ENCODE measurements at regions not wholly inside any gene's neighbourhood (a gene's known extent, or its start where the extent isn't known, plus 50 kb on each side); places are given as distances from the start of the nearest gene placed in this dataset.

DNA sequence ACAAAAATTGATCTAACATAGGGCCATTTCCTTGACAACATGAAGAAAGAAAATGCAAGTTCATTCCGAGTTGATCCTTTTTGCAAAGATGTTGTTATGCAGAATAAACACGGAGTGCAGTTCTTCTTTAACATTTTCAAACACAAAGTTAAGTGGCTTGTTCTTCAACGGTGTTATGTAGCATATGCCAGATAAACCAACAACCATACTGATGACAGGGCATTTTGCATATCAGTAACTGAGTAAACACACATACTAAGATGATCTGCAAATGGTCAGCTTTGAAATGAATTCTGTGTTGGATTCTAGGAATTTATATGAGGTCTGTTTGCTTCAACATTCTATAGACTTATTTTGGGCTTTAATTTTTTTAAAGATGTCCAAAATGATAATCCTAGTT, 266.4 kb downstream of the GPD2 start:
- POLR2A ChIA-PET, result no interaction called here
- Mint-ChIP-seq H3K36me3 (no peaks in the 10 kb centered on the region), H3K9me3 (no peaks in the 10 kb centered on the region)

GRCh38 chr2:156703642-156704041, 267.5 kb downstream of the GPD2 start:
- Histone ChIP-seq H3K27ac (ENCODE audit: low read depth, low read length) (no peak overlapping the region), H3K36me3 (ENCODE audit: insufficient read depth, low read length) (no peaks in the 10 kb centered on the region), H3K27me3 (ENCODE audit: insufficient read depth, low read length, poor library complexity, severe bottlenecking) (no peaks in the 10 kb centered on the region), H3K4me1 (ENCODE audit: insufficient read depth, low read length) (no peaks in the 10 kb centered on the region), H3K4me3 (ENCODE audit: low read length) (no peak overlapping the region), H3K9me3 (ENCODE audit: low read length) (no peaks in the 10 kb centered on the region)
- H3K36me3 Mint-ChIP-seq, result no peaks in the 10 kb centered on the region
- H3K27ac Mint-ChIP-seq, result no peak overlapping the region
- H3K27me3 Mint-ChIP-seq, result peaks cover 10 to 19% of the 10 kb centered on the region in 2 donors
- no peaks in the 10 kb centered on the region for H3K9me3 Mint-ChIP-seq
- H3K4me1 Mint-ChIP-seq, result no peaks in the 10 kb centered on the region
- ChIA-PET CTCF (no interaction called here), POLR2A (no interaction called here)
- DNase-seq, result no peak
- no peak overlapping the region for H3K4me3 Mint-ChIP-seq

More for the DNA sequence above, 266.4 kb downstream of the GPD2 start:
- peaks cover 10 to 19% of the 10 kb centered on the region in 2 donors for H3K27me3 Mint-ChIP-seq
- DNase-seq, result no peak
- CTCF ChIA-PET, result no interaction called here
- no peaks in the 10 kb centered on the region for H3K9me3 ChIP-seq (ENCODE audit: low read length)
- no peak overlapping the region for H3K4me3 ChIP-seq (ENCODE audit: low read length)
- no peak overlapping the region for H3K27ac ChIP-seq (ENCODE audit: low read depth, low read length)
- H3K4me3 Mint-ChIP-seq, result no peak overlapping the region
- no peaks in the 10 kb centered on the region for H3K27me3 ChIP-seq (ENCODE audit: insufficient read depth, low read length, poor library complexity, severe bottlenecking)
- H3K27ac Mint-ChIP-seq, result no peak overlapping the region
- H3K4me1 Mint-ChIP-seq, result no peaks in the 10 kb centered on the region
- H3K4me1 ChIP-seq (ENCODE audit: insufficient read depth, low read length), result no peaks in the 10 kb centered on the region
- H3K36me3 ChIP-seq (ENCODE audit: insufficient read depth, low read length), result no peaks in the 10 kb centered on the region

GRCh38 chr2:156704132-156704531, 268.0 kb downstream of the GPD2 start:
- Mint-ChIP-seq H3K36me3 (no peaks in the 10 kb centered on the region), H3K4me3 (no peak overlapping the region), H3K9me3 (no peaks in the 10 kb centered on the region), H3K4me1 (no peaks in the 10 kb centered on the region), H3K27me3 (peaks cover 10 to 19% of the 10 kb centered on the region in 2 donors), H3K27ac (no peak overlapping the region)
- Histone ChIP-seq H3K4me1 (ENCODE audit: insufficient read depth, low read length) (no peaks in the 10 kb centered on the region), H3K36me3 (ENCODE audit: insufficient read depth, low read length) (no peaks in the 10 kb centered on the region), H3K9me3 (ENCODE audit: low read length) (no peaks in the 10 kb centered on the region), H3K27me3 (ENCODE audit: insufficient read depth, low read length, poor library complexity, severe bottlenecking) (no peaks in the 10 kb centered on the region), H3K4me3 (ENCODE audit: low read length) (no peak overlapping the region), H3K27ac (ENCODE audit: low read depth, low read length) (no peak overlapping the region)
- ChIA-PET CTCF (no interaction called here), POLR2A (no interaction called here)
- no peak for DNase-seq

DNA sequence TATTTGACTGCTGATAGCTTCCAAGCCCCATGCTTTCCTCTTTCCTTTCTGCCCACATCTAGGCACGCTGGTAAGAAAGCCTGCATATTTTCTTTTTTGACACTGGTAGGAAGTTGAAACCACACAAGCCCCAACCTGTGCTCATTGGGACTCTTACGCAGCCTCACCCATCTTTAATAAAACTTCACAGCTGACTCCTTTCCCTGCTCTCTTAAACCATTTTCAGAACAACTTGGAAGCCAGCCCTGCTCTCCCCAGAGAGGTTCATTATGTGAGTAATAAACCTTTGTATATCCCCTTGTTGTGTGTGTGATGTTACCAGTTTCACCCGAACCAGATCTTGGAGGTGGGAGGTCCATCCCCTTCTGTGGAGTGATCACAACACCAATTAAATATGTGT, 268.4 kb downstream of the GPD2 start:
- CTCF ChIA-PET, result no interaction called here
- DNase-seq, result no peak
- H3K27ac Mint-ChIP-seq, result no peak overlapping the region
- Histone ChIP-seq H3K36me3 (ENCODE audit: insufficient read depth, low read length) (no peaks in the 10 kb centered on the region), H3K9me3 (ENCODE audit: low read length) (no peaks in the 10 kb centered on the region), H3K4me1 (ENCODE audit: insufficient read depth, low read length) (no peaks in the 10 kb centered on the region), H3K27me3 (ENCODE audit: insufficient read depth, low read length, poor library complexity, severe bottlenecking) (no peaks in the 10 kb centered on the region), H3K27ac (ENCODE audit: low read depth, low read length) (no peak overlapping the region), H3K4me3 (ENCODE audit: low read length) (no peak overlapping the region)
- no peak overlapping the region for H3K4me3 Mint-ChIP-seq
- POLR2A ChIA-PET, result no interaction called here
- H3K27me3 Mint-ChIP-seq, result peaks cover 10 to 19% of the 10 kb centered on the region in 2 donors
- H3K4me1 Mint-ChIP-seq, result no peaks in the 10 kb centered on the region
- no peaks in the 10 kb centered on the region for H3K9me3 Mint-ChIP-seq
- no peaks in the 10 kb centered on the region for H3K36me3 Mint-ChIP-seq

DNA sequence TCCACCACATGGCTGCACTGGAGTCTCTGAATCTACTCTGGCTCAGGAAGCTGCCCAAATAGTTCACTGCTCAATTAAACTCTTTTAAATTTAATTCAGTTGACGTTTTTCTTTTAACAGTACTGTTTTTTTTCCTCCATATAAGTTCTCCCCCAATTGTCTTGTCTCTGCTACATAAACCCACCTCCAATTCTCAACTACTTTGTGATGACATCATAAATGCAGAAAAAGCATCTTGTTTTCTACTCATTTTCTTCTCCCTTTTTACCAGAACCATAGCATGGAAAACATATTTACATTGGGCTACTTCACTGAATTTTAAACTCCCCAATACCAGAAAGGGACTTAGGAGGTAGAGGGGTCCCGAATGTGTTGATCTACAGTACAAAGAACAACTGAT, 270.4 kb downstream of the GPD2 start:
- Histone ChIP-seq H3K4me3 (ENCODE audit: low read length) (no peak overlapping the region), H3K36me3 (ENCODE audit: insufficient read depth, low read length) (no peaks in the 10 kb centered on the region), H3K27me3 (ENCODE audit: insufficient read depth, low read length, poor library complexity, severe bottlenecking) (no peaks in the 10 kb centered on the region), H3K9me3 (ENCODE audit: low read length) (no peaks in the 10 kb centered on the region), H3K4me1 (ENCODE audit: insufficient read depth, low read length) (no peaks in the 10 kb centered on the region), H3K27ac (ENCODE audit: low read depth, low read length) (no peak overlapping the region)
- Mint-ChIP-seq H3K27ac (no peak overlapping the region), H3K36me3 (no peaks in the 10 kb centered on the region), H3K4me3 (no peak overlapping the region), H3K9me3 (no peaks in the 10 kb centered on the region), H3K4me1 (no peaks in the 10 kb centered on the region), H3K27me3 (peaks cover 8 to 14% of the 10 kb centered on the region in 2 donors)
- POLR2A ChIA-PET, result no interaction called here
- DNase-seq, result no peak
- CTCF ChIA-PET, result no interaction called here

DNA sequence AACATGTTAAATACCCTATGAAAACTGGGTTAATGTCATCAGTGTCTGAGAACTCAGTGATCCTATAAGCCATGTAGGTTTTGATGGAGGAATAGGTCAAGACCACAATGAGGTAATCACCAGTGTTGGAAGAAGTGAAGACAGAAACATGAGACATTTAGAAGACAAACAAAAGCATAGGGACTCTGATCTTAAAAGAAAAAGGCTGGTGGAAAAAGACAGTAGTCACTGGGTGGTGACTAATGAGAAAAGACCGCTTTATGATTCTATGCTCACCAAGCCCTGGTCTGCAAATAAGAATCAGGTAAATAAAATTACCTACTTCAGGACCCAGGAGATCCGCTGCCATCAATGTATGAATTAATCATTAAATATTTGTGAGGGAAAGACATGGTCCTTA, 271.9 kb downstream of the GPD2 start:
- peaks cover 6 to 8% of the 10 kb centered on the region in 2 donors for H3K27me3 Mint-ChIP-seq

GRCh38 chr2:156709091-156709490, 272.9 kb downstream of the GPD2 start:
- CTCF ChIA-PET, result no interaction called here
- POLR2A ChIA-PET, result no interaction called here
- DNase-seq, result no peak

More for the DNA sequence above, 271.9 kb downstream of the GPD2 start:
- no peak overlapping the region for H3K27ac ChIP-seq (ENCODE audit: low read depth, low read length)
- no peaks in the 10 kb centered on the region for H3K36me3 ChIP-seq (ENCODE audit: insufficient read depth, low read length)
- no peaks in the 10 kb centered on the region for H3K27me3 ChIP-seq (ENCODE audit: insufficient read depth, low read length, poor library complexity, severe bottlenecking)
- H3K27ac Mint-ChIP-seq, result no peak overlapping the region
- H3K9me3 ChIP-seq (ENCODE audit: low read length), result no peaks in the 10 kb centered on the region
- no peak overlapping the region for H3K4me3 Mint-ChIP-seq
- CTCF ChIA-PET, result no interaction called here
- POLR2A ChIA-PET, result no interaction called here
- no peaks in the 10 kb centered on the region for H3K9me3 Mint-ChIP-seq
- H3K4me3 ChIP-seq (ENCODE audit: low read length), result no peak overlapping the region
- no peaks in the 10 kb centered on the region for H3K4me1 Mint-ChIP-seq
- no peaks in the 10 kb centered on the region for H3K4me1 ChIP-seq (ENCODE audit: insufficient read depth, low read length)
- no peak for DNase-seq
- H3K36me3 Mint-ChIP-seq, result no peaks in the 10 kb centered on the region

DNA sequence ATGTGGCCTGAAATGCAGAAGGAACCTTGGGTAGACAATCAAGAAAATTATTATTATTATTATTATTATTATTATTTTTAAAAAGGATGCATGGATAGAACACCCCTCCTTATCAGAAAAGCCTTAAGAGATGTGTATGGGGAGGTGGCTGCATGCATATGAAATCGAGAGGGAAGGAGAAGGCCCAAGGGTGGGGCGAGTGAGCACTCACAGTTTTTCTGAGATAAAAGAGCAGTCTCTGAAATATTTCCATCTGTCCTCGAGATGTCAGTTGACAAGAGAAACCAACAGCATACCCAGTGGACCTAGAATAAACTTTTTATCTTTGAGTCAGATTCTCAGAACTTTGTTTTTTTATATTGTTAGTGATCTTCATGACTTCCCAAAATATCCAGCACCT, 282.9 kb downstream of the GPD2 start:
- Histone ChIP-seq H3K4me1 (ENCODE audit: insufficient read depth, low read length) (no peaks in the 10 kb centered on the region), H3K9me3 (ENCODE audit: low read length) (no peaks in the 10 kb centered on the region), H3K4me3 (ENCODE audit: low read length) (no peak overlapping the region), H3K36me3 (ENCODE audit: insufficient read depth, low read length) (no peaks in the 10 kb centered on the region), H3K27me3 (ENCODE audit: insufficient read depth, low read length, poor library complexity, severe bottlenecking) (no peaks in the 10 kb centered on the region), H3K27ac (ENCODE audit: low read depth, low read length) (no peak overlapping the region)
- POLR2A ChIA-PET, result no interaction called here
- Mint-ChIP-seq H3K9me3 (peaks cover 0 to 3% (median 0%) of the 10 kb centered on the region in 5 donors), H3K36me3 (no peaks in the 10 kb centered on the region), H3K27me3 (peaks cover 12 to 29% of the 10 kb centered on the region in 2 donors), H3K4me3 (no peak overlapping the region), H3K4me1 (no peaks in the 10 kb centered on the region), H3K27ac (no peak overlapping the region)
- CTCF ChIA-PET, result no interaction called here
- DNase-seq, result no peak

More at GRCh38 chr2:156709091-156709490, 272.9 kb downstream of the GPD2 start:
- Histone ChIP-seq H3K4me3 (ENCODE audit: low read length) (no peak overlapping the region), H3K9me3 (ENCODE audit: low read length) (no peaks in the 10 kb centered on the region), H3K27me3 (ENCODE audit: insufficient read depth, low read length, poor library complexity, severe bottlenecking) (no peaks in the 10 kb centered on the region), H3K4me1 (ENCODE audit: insufficient read depth, low read length) (no peaks in the 10 kb centered on the region), H3K36me3 (ENCODE audit: insufficient read depth, low read length) (no peaks in the 10 kb centered on the region), H3K27ac (ENCODE audit: low read depth, low read length) (no peak overlapping the region)
- Mint-ChIP-seq H3K4me3 (no peak overlapping the region), H3K9me3 (no peaks in the 10 kb centered on the region), H3K36me3 (no peaks in the 10 kb centered on the region), H3K27ac (no peak overlapping the region), H3K27me3 (peaks cover 5 to 10% of the 10 kb centered on the region in 2 donors), H3K4me1 (no peaks in the 10 kb centered on the region)

GRCh38 chr2:156727867-156728266, 291.7 kb downstream of the GPD2 start:
- no peaks in the 10 kb centered on the region for H3K9me3 Mint-ChIP-seq
- no peak overlapping the region for H3K27ac Mint-ChIP-seq
- CTCF ChIA-PET, result no interaction called here
- no peaks in the 10 kb centered on the region for H3K27me3 ChIP-seq (ENCODE audit: insufficient read depth, low read length, poor library complexity, severe bottlenecking)
- H3K27me3 Mint-ChIP-seq, result peaks cover 2 to 18% of the 10 kb centered on the region in 2 donors
- no peaks in the 10 kb centered on the region for H3K4me1 Mint-ChIP-seq
- H3K4me3 Mint-ChIP-seq, result no peak overlapping the region
- no peak overlapping the region for H3K27ac ChIP-seq (ENCODE audit: low read depth, low read length)
- POLR2A ChIA-PET, result no interaction called here
- H3K4me1 ChIP-seq (ENCODE audit: insufficient read depth, low read length), result no peaks in the 10 kb centered on the region
- H3K4me3 ChIP-seq (ENCODE audit: low read length), result no peak overlapping the region
- no peaks in the 10 kb centered on the region for H3K36me3 ChIP-seq (ENCODE audit: insufficient read depth, low read length)
- no peaks in the 10 kb centered on the region for H3K9me3 ChIP-seq (ENCODE audit: low read length)
- no peaks in the 10 kb centered on the region for H3K36me3 Mint-ChIP-seq
- DNase-seq, result no peak
